Large intestine (tissue), 3 donors: ENCODE measurements at regions not wholly inside any gene's neighbourhood (a gene's known extent, or its start where the extent isn't known, plus 50 kb on each side); places are given as distances from the start of the nearest gene placed in this dataset.

ENCODE experiments used
- DNase-seq, 2 donors: peaks; one replicate each; pipeline versions ENCODE4 v3.0.0 to v3.0.0-alpha.2; 2013
- H3K27ac ChIP-seq: one replicate; pipeline ENCODE4 v1.5.1; 2013; ENCODE audit warnings: low read length
- H3K27me3 ChIP-seq: 2 replicates; pipeline ENCODE4 v1.6.1; 2013; ENCODE audit warnings: low read length; ENCODE audit not compliant: control insufficient read depth, insufficient read depth
- H3K36me3 ChIP-seq: 2 replicates; pipeline ENCODE4 v1.6.1; 2013; ENCODE audit warnings: low read length; ENCODE audit not compliant: control insufficient read depth, insufficient read depth
- H3K4me1 ChIP-seq: one replicate; pipeline ENCODE4 v1.6.1; 2013; ENCODE audit warnings: low read length; ENCODE audit not compliant: control insufficient read depth, insufficient read depth
- H3K4me3 ChIP-seq: one replicate; pipeline ENCODE4 v1.5.1; 2013; ENCODE audit warnings: low read length
- H3K9me3 ChIP-seq: one replicate; pipeline ENCODE4 v1.6.1; 2013; ENCODE audit warnings: mild to moderate bottlenecking, low read depth, low read length, moderate library complexity; ENCODE audit not compliant: control insufficient read depth
- WGBS: methylation state at CpG from one replicate; pipeline ENCODE4 v1.1.5; 2013; ENCODE audit warnings: low lambda C conversion rate; ENCODE audit not compliant: insufficient coverage; 5-methylcytosine and 5-hydroxymethylcytosine counted together

GRCh38 chr1:8084913-8085312, 58.8 kb upstream of the ERRFI1 start:
- H3K27me3 ChIP-seq, result no peaks in the 10 kb centered on the region
- DNase-seq, result no peak
- no peaks in the 10 kb centered on the region for H3K36me3 ChIP-seq
- H3K4me3 ChIP-seq, result no peak overlapping the region
- H3K27ac ChIP-seq, result no peak overlapping the region
- WGBS, result 100% methylated on average over 2 of the region's 6 CpGs
- H3K4me1 ChIP-seq, result peaks cover 24% of the 10 kb centered on the region
- no peaks in the 10 kb centered on the region for H3K9me3 ChIP-seq

GRCh38 chr1:8083739-8084484, 57.8 kb upstream of the ERRFI1 start:
- 13% methylated on average over 3 of the region's 9 CpGs for WGBS
- Histone ChIP-seq H3K36me3 (no peaks in the 10 kb centered on the region), H3K9me3 (no peaks in the 10 kb centered on the region), H3K27me3 (no peaks in the 10 kb centered on the region), H3K4me3 (no peak overlapping the region), H3K27ac (peak overlapping the region; percentile 82), H3K4me1 (peaks cover 24% of the 10 kb centered on the region)
- DNase-seq, result peak; percentile 75 to 91

- peak in 1 of 2 donors; percentile 56 for DNase-seq
- peak overlapping the region; percentile 82 for H3K27ac ChIP-seq
Measured at GRCh38 chr1:8082945-8083344, 56.8 kb upstream of the ERRFI1 start.

GRCh38 chr1:8078176-8078671, 52.1 kb upstream of the ERRFI1 start:
- H3K27me3 ChIP-seq, result no peaks in the 10 kb centered on the region
- H3K4me1 ChIP-seq, result peaks cover 43% of the 10 kb centered on the region
- 38% methylated on average over 1 of the region's 6 CpGs for WGBS
- H3K27ac ChIP-seq, result peak overlapping the region; percentile 60
- no peaks in the 10 kb centered on the region for H3K9me3 ChIP-seq
- no peak for DNase-seq
- H3K36me3 ChIP-seq, result no peaks in the 10 kb centered on the region
- H3K4me3 ChIP-seq, result no peak overlapping the region

More at GRCh38 chr1:8082945-8083344, 56.8 kb upstream of the ERRFI1 start:
- no CpG with 5 or more reads among the region's 2 CpGs for WGBS
- no peak overlapping the region for H3K4me3 ChIP-seq
- H3K9me3 ChIP-seq, result no peaks in the 10 kb centered on the region
- no peaks in the 10 kb centered on the region for H3K27me3 ChIP-seq
- no peaks in the 10 kb centered on the region for H3K36me3 ChIP-seq
- peaks cover 30% of the 10 kb centered on the region for H3K4me1 ChIP-seq

- Histone ChIP-seq H3K9me3 (no peaks in the 10 kb centered on the region), H3K4me1 (peaks cover 38% of the 10 kb centered on the region), H3K36me3 (no peaks in the 10 kb centered on the region), H3K27me3 (no peaks in the 10 kb centered on the region), H3K27ac (peak overlapping the region; percentile 60), H3K4me3 (no peak overlapping the region)
- peak in 1 of 2 donors; percentile 61 for DNase-seq
- WGBS, result no CpG with 5 or more reads among the region's 4 CpGs
Measured at GRCh38 chr1:8077602-8078001, 51.5 kb upstream of the ERRFI1 start.

- no peaks in the 10 kb centered on the region for H3K27me3 ChIP-seq
- no CpG with 5 or more reads among the region's 8 CpGs for WGBS
- H3K36me3 ChIP-seq, result no peaks in the 10 kb centered on the region
- no peaks in the 10 kb centered on the region for H3K9me3 ChIP-seq
- peaks cover 35% of the 10 kb centered on the region for H3K4me1 ChIP-seq
- peak; percentile 81 to 87 for DNase-seq
- H3K4me3 ChIP-seq, result no peak overlapping the region
- H3K27ac ChIP-seq, result peak overlapping the region; percentile 60
Measured at GRCh38 chr1:8077120-8077573, 51.0 kb upstream of the ERRFI1 start.

- Histone ChIP-seq H3K9me3 (no peaks in the 10 kb centered on the region), H3K27me3 (no peaks in the 10 kb centered on the region), H3K36me3 (no peaks in the 10 kb centered on the region), H3K4me3 (no peak overlapping the region), H3K27ac (no peak overlapping the region), H3K4me1 (peaks cover 35% of the 10 kb centered on the region)
- no peak for DNase-seq
- WGBS, result no CpG with 5 or more reads among the region's 4 CpGs
Measured at GRCh38 chr1:8076176-8076575, 50.1 kb upstream of the ERRFI1 start.
